ENCODE measurements at regions not wholly inside any gene's neighbourhood (a gene's known extent, or its start where the extent isn't known, plus 50 kb on each side); places are given as distances from the start of the nearest gene placed in this dataset.

DNA sequence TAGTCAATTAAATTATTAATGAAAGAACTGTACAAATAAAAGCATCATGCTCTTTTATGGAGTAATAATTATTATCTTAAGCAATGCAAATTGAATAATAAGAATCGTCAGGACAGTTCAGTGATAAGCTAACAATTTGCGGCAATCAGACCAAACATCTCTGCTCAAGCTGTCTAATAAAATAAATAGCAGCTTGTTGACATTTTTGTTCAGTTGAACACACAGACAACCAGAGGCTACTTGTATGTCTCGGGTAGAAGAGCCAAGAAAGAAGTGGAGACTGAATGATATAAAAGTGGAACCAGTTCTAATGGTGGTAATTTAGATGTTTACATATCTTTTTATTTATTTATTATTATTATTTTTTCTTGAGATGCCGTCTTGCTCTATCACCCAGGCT lies 57.4 kb upstream of the FOXN3 start:
- intact Hi-C loops (cut with micrococcal nuclease; ENCODE audit: unreplicated experiment): no loop called here
- no peaks in the 10 kb centered on the region for H3K27me3 ChIP-seq (replicated peaks; ENCODE audit: insufficient read depth, low read depth, low read length, poor library complexity)
- ChIA-PET CTCF (no interaction called here), POLR2A (ENCODE audit: low non-redundant PET) (no interaction called here)
- no TSS peak for BruUV-seq (replicated peaks)
- no peaks in the 10 kb centered on the region for H3K36me3 ChIP-seq (ENCODE audit: insufficient read depth, low read length, poor library complexity, severe bottlenecking)
- H3K4me1 ChIP-seq (ENCODE audit: insufficient read depth, low read length, poor library complexity, severe bottlenecking): no peaks in the 10 kb centered on the region
- no peak for DNase-seq (ENCODE audit: low spot score)
- H3K9me3 ChIP-seq (ENCODE audit: low read depth, low read length, poor library complexity, severe bottlenecking): no peaks in the 10 kb centered on the region
- H3K4me3 ChIP-seq (ENCODE audit: low read depth, low read length, poor library complexity, severe bottlenecking): no peak overlapping the region
- H3K27ac ChIP-seq (ENCODE audit: low read depth, low read length, poor library complexity, severe bottlenecking): no peak overlapping the region
- TF ChIP-seq, protein P1, sequence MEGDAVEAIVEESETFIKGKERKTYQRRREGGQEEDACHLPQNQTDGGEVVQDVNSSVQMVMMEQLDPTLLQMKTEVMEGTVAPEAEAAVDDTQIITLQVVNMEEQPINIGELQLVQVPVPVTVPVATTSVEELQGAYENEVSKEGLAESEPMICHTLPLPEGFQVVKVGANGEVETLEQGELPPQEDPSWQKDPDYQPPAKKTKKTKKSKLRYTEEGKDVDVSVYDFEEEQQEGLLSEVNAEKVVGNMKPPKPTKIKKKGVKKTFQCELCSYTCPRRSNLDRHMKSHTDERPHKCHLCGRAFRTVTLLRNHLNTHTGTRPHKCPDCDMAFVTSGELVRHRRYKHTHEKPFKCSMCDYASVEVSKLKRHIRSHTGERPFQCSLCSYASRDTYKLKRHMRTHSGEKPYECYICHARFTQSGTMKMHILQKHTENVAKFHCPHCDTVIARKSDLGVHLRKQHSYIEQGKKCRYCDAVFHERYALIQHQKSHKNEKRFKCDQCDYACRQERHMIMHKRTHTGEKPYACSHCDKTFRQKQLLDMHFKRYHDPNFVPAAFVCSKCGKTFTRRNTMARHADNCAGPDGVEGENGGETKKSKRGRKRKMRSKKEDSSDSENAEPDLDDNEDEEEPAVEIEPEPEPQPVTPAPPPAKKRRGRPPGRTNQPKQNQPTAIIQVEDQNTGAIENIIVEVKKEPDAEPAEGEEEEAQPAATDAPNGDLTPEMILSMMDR (conservative IDR thresholded peaks at IDR 0.05; ENCODE audit: low read depth, low read length): no peak
- TF ChIP-seq EZH2 (IDR thresholded peaks at IDR 0.05; ENCODE audit: borderline replicate concordance, low read depth, low read length, poor library complexity, severe bottlenecking): no peak

DNA sequence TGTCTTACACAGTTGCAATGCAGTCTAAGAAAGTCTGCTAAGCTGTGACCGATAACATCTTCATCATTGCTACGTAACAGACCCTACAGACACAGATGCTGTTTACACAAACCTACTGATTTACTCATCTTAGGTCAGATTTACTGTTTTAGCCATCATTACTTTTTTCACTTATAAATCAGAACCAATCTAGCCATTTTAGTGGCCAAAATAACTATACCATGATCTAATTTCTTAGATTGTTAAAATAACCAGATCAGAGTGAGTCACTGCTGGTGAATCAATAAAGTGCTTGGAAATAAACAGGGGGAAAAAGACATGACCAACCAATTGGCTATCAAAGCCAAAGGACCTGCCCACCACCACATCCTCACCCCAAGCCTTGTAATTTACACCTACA lies 57.0 kb upstream of the FOXN3 start:
- intact Hi-C loops (cut with micrococcal nuclease; ENCODE audit: unreplicated experiment): no loop called here
- POLR2A ChIA-PET (ENCODE audit: low non-redundant PET): no interaction called here

DNA sequence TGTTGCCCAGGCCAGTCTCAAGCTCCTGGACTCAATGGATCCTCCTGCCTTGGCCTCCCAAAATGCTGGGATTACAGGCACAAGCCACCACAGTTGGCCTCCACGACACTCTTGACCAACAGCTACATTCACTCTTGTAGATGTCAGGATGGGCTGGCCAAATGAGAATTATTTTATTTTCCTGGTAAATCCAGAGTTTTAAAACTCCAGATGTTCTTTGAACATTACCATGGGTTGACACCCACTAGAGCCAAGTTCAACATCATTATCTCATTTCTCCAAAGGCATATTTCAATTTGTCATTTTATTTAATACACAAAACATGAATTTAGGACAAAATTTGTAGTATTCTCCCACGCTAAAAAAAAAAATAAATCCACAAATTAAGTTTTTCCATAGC lies 56.5 kb upstream of the FOXN3 start:
- no peak for TF ChIP-seq EZH2 (IDR thresholded peaks at IDR 0.05; ENCODE audit: borderline replicate concordance, low read depth, low read length, poor library complexity, severe bottlenecking)
- TF ChIP-seq, protein P1 (conservative IDR thresholded peaks at IDR 0.05; ENCODE audit: low read depth, low read length): no peak
- POLR2A ChIA-PET (ENCODE audit: low non-redundant PET): no interaction called here
- no TSS peak for BruUV-seq (replicated peaks)

More for the DNA sequence above, 57.0 kb upstream of the FOXN3 start:
- no peak for DNase-seq (ENCODE audit: low spot score)
- no TSS peak for BruUV-seq (replicated peaks)
- Histone ChIP-seq H3K4me1 (ENCODE audit: insufficient read depth, low read length, poor library complexity, severe bottlenecking) (no peaks in the 10 kb centered on the region), H3K27ac (ENCODE audit: low read depth, low read length, poor library complexity, severe bottlenecking) (no peak overlapping the region), H3K36me3 (ENCODE audit: insufficient read depth, low read length, poor library complexity, severe bottlenecking) (no peaks in the 10 kb centered on the region), H3K4me3 (ENCODE audit: low read depth, low read length, poor library complexity, severe bottlenecking) (no peak overlapping the region), H3K9me3 (ENCODE audit: low read depth, low read length, poor library complexity, severe bottlenecking) (no peaks in the 10 kb centered on the region), H3K27me3 (replicated peaks; ENCODE audit: insufficient read depth, low read depth, low read length, poor library complexity) (no peaks in the 10 kb centered on the region)
- TF ChIP-seq EZH2 (IDR thresholded peaks at IDR 0.05; ENCODE audit: borderline replicate concordance, low read depth, low read length, poor library complexity, severe bottlenecking): no peak
- TF ChIP-seq, protein P1 (conservative IDR thresholded peaks at IDR 0.05; ENCODE audit: low read depth, low read length): no peak
- CTCF ChIA-PET: no interaction called here

More for the DNA sequence above, 56.5 kb upstream of the FOXN3 start:
- DNase-seq (ENCODE audit: low spot score): no peak
- H3K4me3 ChIP-seq (ENCODE audit: low read depth, low read length, poor library complexity, severe bottlenecking): no peak overlapping the region
- H3K9me3 ChIP-seq (ENCODE audit: low read depth, low read length, poor library complexity, severe bottlenecking): no peaks in the 10 kb centered on the region
- CTCF ChIA-PET: no interaction called here
- no peaks in the 10 kb centered on the region for H3K36me3 ChIP-seq (ENCODE audit: insufficient read depth, low read length, poor library complexity, severe bottlenecking)
- H3K4me1 ChIP-seq (ENCODE audit: insufficient read depth, low read length, poor library complexity, severe bottlenecking): no peaks in the 10 kb centered on the region
- H3K27ac ChIP-seq (ENCODE audit: low read depth, low read length, poor library complexity, severe bottlenecking): no peak overlapping the region
- intact Hi-C loops (cut with micrococcal nuclease; ENCODE audit: unreplicated experiment): no loop called here
- no peaks in the 10 kb centered on the region for H3K27me3 ChIP-seq (replicated peaks; ENCODE audit: insufficient read depth, low read depth, low read length, poor library complexity)
